GM06990 (cell line): ENCODE measurements at regions not wholly inside any gene's neighbourhood (a gene's known extent, or its start where the extent isn't known, plus 50 kb on each side); places are given as distances from the start of the nearest gene placed in this dataset.

Experiments
- DNase-seq: peaks from one replicate; pipeline ENCODE4 v3.0.0-alpha.2; 2011; ENCODE audit not compliant: insufficient read length; ENCODE audit errors: extremely low read depth
- H3K27me3 ChIP-seq: replicated peaks from 2 replicates; pipeline ENCODE4 v1.6.0; 2011; ENCODE audit warnings: low read length; ENCODE audit not compliant: control insufficient read depth, insufficient read depth
- H3K36me3 ChIP-seq: 2 replicates; pipeline ENCODE4 v1.5.1; 2011; ENCODE audit warnings: low read length; ENCODE audit not compliant: control insufficient read depth, insufficient read depth
- H3K4me3 ChIP-seq: replicated peaks from 2 replicates; pipeline ENCODE4 v1.5.1; 2011; ENCODE audit warnings: low read depth, mild to moderate bottlenecking, control low read depth, low read length
- TF ChIP-seq, protein P1 (sequence below): IDR thresholded peaks from 2 replicates; pipeline ENCODE4 v1.5.1; 2011; ENCODE audit warnings: low read length, control low read depth, mild to moderate bottlenecking, inconsistent platforms; ENCODE audit not compliant: insufficient read depth, poor library complexity, severe bottlenecking

GRCh38 chr15:45762726-45763125 lies 127.9 kb downstream of the SQOR start:
- no peak for DNase-seq
- no peak overlapping the region for H3K4me3 ChIP-seq
- H3K27me3 ChIP-seq: no peaks in the 10 kb centered on the region
- H3K36me3 ChIP-seq: no peaks in the 10 kb centered on the region
- TF ChIP-seq, protein P1, sequence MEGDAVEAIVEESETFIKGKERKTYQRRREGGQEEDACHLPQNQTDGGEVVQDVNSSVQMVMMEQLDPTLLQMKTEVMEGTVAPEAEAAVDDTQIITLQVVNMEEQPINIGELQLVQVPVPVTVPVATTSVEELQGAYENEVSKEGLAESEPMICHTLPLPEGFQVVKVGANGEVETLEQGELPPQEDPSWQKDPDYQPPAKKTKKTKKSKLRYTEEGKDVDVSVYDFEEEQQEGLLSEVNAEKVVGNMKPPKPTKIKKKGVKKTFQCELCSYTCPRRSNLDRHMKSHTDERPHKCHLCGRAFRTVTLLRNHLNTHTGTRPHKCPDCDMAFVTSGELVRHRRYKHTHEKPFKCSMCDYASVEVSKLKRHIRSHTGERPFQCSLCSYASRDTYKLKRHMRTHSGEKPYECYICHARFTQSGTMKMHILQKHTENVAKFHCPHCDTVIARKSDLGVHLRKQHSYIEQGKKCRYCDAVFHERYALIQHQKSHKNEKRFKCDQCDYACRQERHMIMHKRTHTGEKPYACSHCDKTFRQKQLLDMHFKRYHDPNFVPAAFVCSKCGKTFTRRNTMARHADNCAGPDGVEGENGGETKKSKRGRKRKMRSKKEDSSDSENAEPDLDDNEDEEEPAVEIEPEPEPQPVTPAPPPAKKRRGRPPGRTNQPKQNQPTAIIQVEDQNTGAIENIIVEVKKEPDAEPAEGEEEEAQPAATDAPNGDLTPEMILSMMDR: no peak

DNA sequence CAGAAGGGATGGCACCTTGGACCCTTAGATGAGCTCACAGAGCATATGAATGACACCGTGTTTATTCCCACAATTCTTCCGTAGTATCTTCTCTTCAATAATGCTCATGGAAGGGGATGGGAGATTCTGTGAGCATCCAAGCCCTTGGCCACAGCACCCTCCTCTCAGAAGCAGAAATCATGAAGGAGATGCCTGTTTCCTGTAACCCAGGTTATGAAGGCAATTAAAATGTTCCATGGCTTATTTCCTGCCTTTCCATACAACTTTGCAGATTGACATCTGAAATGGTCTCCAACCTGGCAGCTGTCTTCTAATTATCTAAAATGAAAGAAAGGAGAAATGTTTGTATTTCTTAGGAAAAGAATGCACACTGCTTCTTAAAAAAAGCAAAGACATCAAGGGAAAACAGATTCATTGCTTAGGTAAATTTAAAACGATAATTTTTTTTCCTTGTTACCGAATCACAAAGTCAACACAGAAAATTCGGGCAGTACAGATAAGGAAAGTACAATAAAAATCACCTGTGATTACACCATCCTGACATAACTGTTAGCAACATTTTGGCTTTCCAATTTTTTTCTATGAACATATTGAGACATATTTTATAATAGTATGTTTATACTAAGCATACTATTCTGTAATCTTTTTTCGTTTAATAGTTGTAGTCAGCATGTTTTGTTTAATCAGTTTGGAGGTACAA lies 128.5 kb downstream of the SQOR start:
- no peaks in the 10 kb centered on the region for H3K36me3 ChIP-seq
- H3K4me3 ChIP-seq: no peak overlapping the region
- TF ChIP-seq, protein P1: no peak
- H3K27me3 ChIP-seq: no peaks in the 10 kb centered on the region
- DNase-seq: no peak

- TF ChIP-seq, protein P1: no peak
- Histone ChIP-seq H3K27me3 (no peaks in the 10 kb centered on the region), H3K4me3 (no peak overlapping the region), H3K36me3 (no peaks in the 10 kb centered on the region)
- DNase-seq: no peak
Observed at GRCh38 chr15:45773149-45773548, 138.3 kb downstream of the SQOR start.

DNA sequence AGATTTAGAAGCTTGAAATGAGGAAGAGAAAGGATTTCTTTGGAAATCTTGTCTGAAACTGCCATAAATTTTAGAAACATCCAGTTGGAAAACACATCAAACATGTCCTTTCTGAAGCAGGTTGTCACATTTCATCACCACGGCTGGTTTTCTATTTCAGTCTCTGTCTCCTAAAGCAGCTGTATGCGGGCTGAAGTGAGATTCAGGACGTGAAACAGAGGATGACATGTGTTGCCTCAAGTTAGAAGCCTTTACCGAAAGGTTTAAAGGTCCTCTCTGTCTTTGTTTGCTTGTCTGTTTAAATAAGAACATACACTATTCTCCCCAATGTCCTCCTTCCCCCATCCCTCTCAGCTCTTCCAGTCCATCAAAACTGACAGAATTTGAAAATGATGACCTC lies 141.9 kb downstream of the SQOR start:
- no peaks in the 10 kb centered on the region for H3K27me3 ChIP-seq
- H3K4me3 ChIP-seq: no peak overlapping the region
- TF ChIP-seq, protein P1: no peak
- no peaks in the 10 kb centered on the region for H3K36me3 ChIP-seq
- no peak for DNase-seq

DNA sequence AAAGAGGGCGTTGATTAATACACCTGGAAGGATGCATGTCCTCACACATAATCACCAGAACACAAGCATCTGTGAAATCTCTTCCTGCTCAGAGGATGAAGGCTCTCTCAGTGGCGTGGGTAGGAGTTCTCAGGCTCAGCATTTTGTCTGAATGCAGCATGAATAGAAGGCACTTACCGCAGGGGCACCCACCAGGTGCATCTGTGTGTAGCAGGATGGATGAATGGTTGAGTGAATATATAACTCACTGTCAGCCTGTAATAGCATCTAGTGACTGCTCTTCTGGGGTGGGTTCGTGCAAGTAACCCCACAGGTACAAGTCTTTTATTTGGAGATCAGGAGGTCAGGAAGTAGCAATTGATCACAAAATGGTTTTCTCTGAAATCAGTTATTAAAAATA lies 143.0 kb downstream of the SQOR start:
- H3K4me3 ChIP-seq: no peak overlapping the region

More for the DNA sequence above, 143.0 kb downstream of the SQOR start:
- H3K36me3 ChIP-seq: no peaks in the 10 kb centered on the region
- no peak for DNase-seq
- H3K27me3 ChIP-seq: peaks cover 2% of the 10 kb centered on the region; the same call in 1 of the 2 replicates
- TF ChIP-seq, protein P1: no peak
